Adrenal gland (tissue), 5 donors: ENCODE measurements at regions not wholly inside any gene's neighbourhood (a gene's known extent, or its start where the extent isn't known, plus 50 kb on each side); places are given as distances from the start of the nearest gene placed in this dataset.

Source experiments
- CTCF ChIP-seq, 6 experiments: fragments of 450-650 bp in 4 of 6; fragments of 200-600 bp in 2 of 6; sonication (generic) in 1 of 6; IDR thresholded peaks; 1 replicate in 5 of 6; 2 replicates in 1 of 6; pipeline versions ENCODE4 v1.5.1 to v1.8.0; 2016 to 2021; ENCODE audit warnings: antibody characterized with exemption in 6 of 6, mild to moderate bottlenecking in 2 of 6, moderate library complexity in 1 of 6
- POLR2A ChIP-seq, 2 donors: fragments of 450-650 bp; IDR thresholded peaks; one replicate each; pipeline ENCODE4 v1.6.1; 2017; ENCODE audit warnings: antibody characterized with exemption in 2 of 2, mild to moderate bottlenecking in 2 of 2, moderate library complexity in 1 of 2
- donor health status: DM: no; HTN: no; CAD: no.

GRCh38 chr9:13756943-13757342, 477.5 kb upstream of the MPDZ start:
- TF ChIP-seq POLR2A (IDR thresholded peaks at IDR 0.05), result no peak
- TF ChIP-seq CTCF (IDR thresholded peaks at IDR 0.05), result no peak
